IMR-90 (cell line): ENCODE measurements at regions not wholly inside any gene's neighbourhood (a gene's known extent, or its start where the extent isn't known, plus 50 kb on each side); places are given as distances from the start of the nearest gene placed in this dataset.

Source experiments
- ATAC-seq: fragments of 200-7000 bp; cut with Tn5 transposase; 2 replicates; pipeline ENCODE4 v1.9.1; 2020; ENCODE audit warnings: low read depth, mild to moderate bottlenecking, moderate library complexity
- BruUV-seq: library from RNA; stranded (reverse); fragments of 400-500 nt; replicated peaks from 2 replicates; lab custom pipeline; 2021; lab: Mats Ljungman, UMichigan
- CTCF ChIA-PET: fragments of 300-600 bp; formaldehyde crosslinking; extraction: SDS; loops from one replicate; lab custom pipeline; 2021; ENCODE audit warnings: antibody characterized with exemption; lab: Yijun Ruan, JAX
- POLR2A ChIA-PET: fragments of 300-600 bp; sonication (Branson Sonifier 250); formaldehyde crosslinking; loops from one replicate; lab custom pipeline; 2022; ENCODE audit warnings: antibody characterized with exemption; ENCODE audit not compliant: unreplicated experiment; lab: Charles Lee
- DNase-seq: peaks from one replicate; pipeline ENCODE4 v3.0.0; 2013
- H2AFZ ChIP-seq: replicated peaks from 2 replicates; pipeline ENCODE3; 2013; ENCODE audit warnings: low read length, mild to moderate bottlenecking; ENCODE audit not compliant: poor library complexity
- H2AK5ac ChIP-seq: 2 replicates; pipeline ENCODE4 v1.6.1; 2013; ENCODE audit warnings: low read depth, low read length, inconsistent platforms
- H2AK9ac ChIP-seq: replicated peaks from 2 replicates; pipeline ENCODE3; 2013; ENCODE audit warnings: mild to moderate bottlenecking, low read depth, low read length, moderate library complexity; ENCODE audit not compliant: poor library complexity
- H2BK120ac ChIP-seq: 2 replicates; pipeline ENCODE4 v1.6.1; 2013; ENCODE audit warnings: low read depth, low read length, inconsistent platforms
- H2BK15ac ChIP-seq: 3 replicates; pipeline ENCODE4 v1.6.1; 2013; ENCODE audit warnings: low read depth, low read length, inconsistent platforms
- H2BK20ac ChIP-seq: 2 replicates; pipeline ENCODE4 v1.6.1; 2013; ENCODE audit warnings: low read depth, mild to moderate bottlenecking, inconsistent platforms, low read length, moderate library complexity
- H2BK5ac ChIP-seq: 2 replicates; pipeline ENCODE4 v1.6.1; 2013; ENCODE audit warnings: mild to moderate bottlenecking, low read depth, low read length, inconsistent platforms; ENCODE audit not compliant: poor library complexity, severe bottlenecking
- H3K14ac ChIP-seq: replicated peaks from 2 replicates; pipeline ENCODE4 v1.6.1; 2013; ENCODE audit warnings: low read depth, low read length, inconsistent platforms
- H3K18ac ChIP-seq: 2 replicates; pipeline ENCODE4 v1.6.1; 2013; ENCODE audit warnings: low read depth, low read length, control low read depth
- H3K23ac ChIP-seq: 2 replicates; pipeline ENCODE4 v1.6.1; 2013; ENCODE audit warnings: low read depth, low read length, inconsistent platforms
- H3K27ac ChIP-seq: 2 replicates; pipeline ENCODE4 v1.5.1; 2013; ENCODE audit warnings: mild to moderate bottlenecking, control low read depth, low read length; ENCODE audit not compliant: insufficient read depth
- H3K27me3 ChIP-seq: 2 replicates; pipeline ENCODE4 v1.6.1; 2013; ENCODE audit warnings: low read length; ENCODE audit not compliant: control insufficient read depth, insufficient read depth
- H3K36me3 ChIP-seq: 2 replicates; pipeline ENCODE4 v1.6.1; 2013; ENCODE audit warnings: low read length, mixed read lengths; ENCODE audit not compliant: control insufficient read depth, insufficient read depth
- H3K4ac ChIP-seq: 2 replicates; pipeline ENCODE4 v1.6.1; 2013; ENCODE audit warnings: low read depth, low read length, inconsistent platforms
- H3K4me1 ChIP-seq: 2 replicates; pipeline ENCODE4 v1.6.1; 2013; ENCODE audit warnings: low read length, mixed read lengths; ENCODE audit not compliant: control insufficient read depth, insufficient read depth
- H3K4me2 ChIP-seq: 2 replicates; pipeline ENCODE4 v1.6.1; 2013; ENCODE audit warnings: low read depth, mild to moderate bottlenecking, control low read depth, low read length, moderate library complexity
- H3K4me3 ChIP-seq: 2 replicates; pipeline ENCODE4 v1.5.1; 2013; ENCODE audit warnings: low read depth, mild to moderate bottlenecking, control low read depth, low read length, moderate library complexity; ENCODE audit not compliant: insufficient read depth
- H3K56ac ChIP-seq: 2 replicates; pipeline ENCODE4 v1.6.1; 2013; ENCODE audit warnings: low read length, inconsistent platforms; ENCODE audit not compliant: insufficient read depth; ENCODE audit errors: extremely low read depth
- H3K79me1 ChIP-seq, 2 experiments: 2 replicates each; pipeline ENCODE4 v1.6.1; 2013; ENCODE audit warnings: low read length in 2 of 2, inconsistent platforms in 1 of 2, low read depth in 1 of 2
- H3K9ac ChIP-seq: 2 replicates; pipeline ENCODE4 v1.6.1; 2013; ENCODE audit warnings: low read depth, low read length, control low read depth
- H3K9me1 ChIP-seq: 2 replicates; pipeline ENCODE4 v1.6.1; 2013; ENCODE audit warnings: low read length, inconsistent platforms; ENCODE audit not compliant: insufficient read depth
- H3K9me3 ChIP-seq: 2 replicates; pipeline ENCODE4 v1.6.1; 2013; ENCODE audit warnings: low read length; ENCODE audit not compliant: control insufficient read depth, insufficient read depth
- H4K20me1 ChIP-seq: 2 replicates; pipeline ENCODE4 v1.6.1; 2013; ENCODE audit warnings: low read length, inconsistent platforms; ENCODE audit not compliant: insufficient read depth
- H4K5ac ChIP-seq: 2 replicates; pipeline ENCODE4 v1.6.1; 2013; ENCODE audit warnings: mild to moderate bottlenecking, low read depth, low read length, control low read depth
- H4K8ac ChIP-seq, 2 experiments: 2 replicates each; pipeline ENCODE4 v1.6.1; 2013; ENCODE audit warnings: low read depth in 2 of 2, low read length in 2 of 2, control low read depth in 1 of 2, inconsistent platforms in 1 of 2
- H4K91ac ChIP-seq: 2 replicates; pipeline ENCODE4 v1.6.1; 2013; ENCODE audit warnings: low read depth, low read length, inconsistent platforms; ENCODE audit not compliant: insufficient read depth
- CEBPB ChIP-seq: IDR thresholded peaks from 2 replicates; pipeline ENCODE4 v1.6.1; 2012; ENCODE audit warnings: low read depth, low read length, improper control_type of control experiment
- MAFK ChIP-seq: IDR thresholded peaks from 2 replicates; pipeline ENCODE4 v1.6.1; 2012; ENCODE audit warnings: low read depth, low read length, improper control_type of control experiment
- MXI1 ChIP-seq: IDR thresholded peaks from 2 replicates; pipeline ENCODE4 v1.6.1; 2012; ENCODE audit warnings: low read depth, mild to moderate bottlenecking, low read length, moderate library complexity, borderline replicate concordance
- WGBS, 2 experiments: methylation state at CpG; one replicate each; pipeline versions ENCODE4 v1.1.5 to v1.1.7; 2013; ENCODE audit warnings: missing lambda C conversion rate in 2 of 2; ENCODE audit not compliant: insufficient read length in 1 of 2; ENCODE audit errors: extremely low coverage in 2 of 2; 5-methylcytosine and 5-hydroxymethylcytosine counted together
- dilution Hi-C: fragments of 300-500 bp; cut with HindIII; formaldehyde crosslinking; loops from one replicate; pipeline ENCODE4 v1.14.3; 2018; ENCODE audit warnings: low sequenced_read_pairs; ENCODE audit not compliant: unreplicated experiment
- in situ Hi-C: fragments of 300-500 bp; cut with MboI; formaldehyde crosslinking; loops from 3 replicates; pipeline ENCODE4 v1.14.3; 2019; ENCODE audit warnings: low sequenced_read_pairs, inconsistent platforms, mixed read lengths
- intact Hi-C: fragments of 100-400 bp; cut with micrococcal nuclease; formaldehyde crosslinking; loops from 2 replicates; pipeline ENCODE4 v1.10.0; 2022
- TF ChIP-seq, protein P1 (sequence below): conservative IDR thresholded peaks from 2 replicates; pipeline ENCODE4 v1.5.1; 2012; ENCODE audit warnings: mild to moderate bottlenecking, low read depth, low read length, improper control_type of control experiment

DNA sequence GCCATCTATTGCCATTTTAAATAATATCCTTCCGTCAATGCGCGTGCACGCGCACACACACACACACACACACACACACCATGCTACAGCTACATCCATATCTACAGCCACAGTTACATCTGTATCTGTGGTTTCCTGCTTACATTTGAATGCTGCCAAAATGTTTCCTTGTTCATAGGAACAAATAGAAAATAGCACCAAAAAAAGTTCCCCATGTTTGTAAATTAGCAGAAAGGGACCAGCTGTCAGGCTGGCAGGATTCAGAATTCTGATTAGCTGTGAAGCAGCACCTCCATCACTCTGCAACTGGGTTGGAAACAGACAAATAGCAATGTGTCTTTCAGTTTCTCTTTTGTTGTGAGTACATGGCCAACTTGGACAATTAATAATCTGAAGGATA is 601.5 kb downstream of the IRX1 start:
- Histone ChIP-seq H2AK5ac (no peak overlapping the region), H3K9me3 (peaks cover 6% of the 10 kb centered on the region), H3K9me1 (no peaks in the 10 kb centered on the region), H3K4me3 (no peak overlapping the region), H4K5ac (no peak overlapping the region), H3K27me3 (no peaks in the 10 kb centered on the region), H2AFZ (no peak overlapping the region), H3K4me1 (no peaks in the 10 kb centered on the region), H2BK5ac (no peak overlapping the region), H4K8ac (no peak overlapping the region), H3K27ac (no peak overlapping the region), H3K14ac (no peak overlapping the region), H3K79me1 (no peaks in the 10 kb centered on the region), H3K4me2 (no peak overlapping the region), H3K56ac (no peak overlapping the region), H2BK20ac (no peak overlapping the region), H3K36me3 (no peaks in the 10 kb centered on the region), H3K9ac (no peak overlapping the region), H3K23ac (no peak overlapping the region), H2BK120ac (no peak overlapping the region), H2AK9ac (no peak overlapping the region), H3K4ac (no peak overlapping the region), H3K18ac (no peak overlapping the region), H4K91ac (no peak overlapping the region), H2BK15ac (no peak overlapping the region), H4K20me1 (no peaks in the 10 kb centered on the region)
- in situ Hi-C loops (no loop called here), intact Hi-C loops (no loop called here), dilution Hi-C loops (no loop called here)
- no CpG with 5 or more reads among the region's 5 CpGs for WGBS, 2 experiments
- POLR2A ChIA-PET, result no interaction called here
- no TSS peak for BruUV-seq
- DNase-seq (no peak), ATAC-seq (no peak)
- CTCF ChIA-PET, result no interaction called here
- TF ChIP-seq, protein P1, sequence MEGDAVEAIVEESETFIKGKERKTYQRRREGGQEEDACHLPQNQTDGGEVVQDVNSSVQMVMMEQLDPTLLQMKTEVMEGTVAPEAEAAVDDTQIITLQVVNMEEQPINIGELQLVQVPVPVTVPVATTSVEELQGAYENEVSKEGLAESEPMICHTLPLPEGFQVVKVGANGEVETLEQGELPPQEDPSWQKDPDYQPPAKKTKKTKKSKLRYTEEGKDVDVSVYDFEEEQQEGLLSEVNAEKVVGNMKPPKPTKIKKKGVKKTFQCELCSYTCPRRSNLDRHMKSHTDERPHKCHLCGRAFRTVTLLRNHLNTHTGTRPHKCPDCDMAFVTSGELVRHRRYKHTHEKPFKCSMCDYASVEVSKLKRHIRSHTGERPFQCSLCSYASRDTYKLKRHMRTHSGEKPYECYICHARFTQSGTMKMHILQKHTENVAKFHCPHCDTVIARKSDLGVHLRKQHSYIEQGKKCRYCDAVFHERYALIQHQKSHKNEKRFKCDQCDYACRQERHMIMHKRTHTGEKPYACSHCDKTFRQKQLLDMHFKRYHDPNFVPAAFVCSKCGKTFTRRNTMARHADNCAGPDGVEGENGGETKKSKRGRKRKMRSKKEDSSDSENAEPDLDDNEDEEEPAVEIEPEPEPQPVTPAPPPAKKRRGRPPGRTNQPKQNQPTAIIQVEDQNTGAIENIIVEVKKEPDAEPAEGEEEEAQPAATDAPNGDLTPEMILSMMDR, result no peak
- TF ChIP-seq MAFK (no peak), CEBPB (no peak), MXI1 (no peak)
